Mucosa of descending colon (tissue), 3 donors: ENCODE measurements at regions not wholly inside any gene's neighbourhood (a gene's known extent, or its start where the extent isn't known, plus 50 kb on each side); places are given as distances from the start of the nearest gene placed in this dataset.
A peak's percentile ranks its signal among the peaks of the same experiment; 100 is the strongest.
"Not testable (repeated sequence)": the region's sequence is repeated elsewhere in the genome, so short reads cannot be mapped to it uniquely, and the experiment has no call there.

Experiments used
- ATAC-seq: fragments of 200-7000 bp; cut with Tn5 transposase; one replicate; pipeline ENCODE4 v1.9.1; 2020; ENCODE audit warnings: mild to moderate bottlenecking, moderate library complexity
- DNase-seq, 3 donors: peaks; one replicate each; pipeline ENCODE4 v3.0.0-alpha.2; 2020
- H3K36me3 ChIP-seq: fragments of 200-600 bp; one replicate; pipeline ENCODE4 v1.8.0; 2021; ENCODE audit warnings: low read depth, mild to moderate bottlenecking
- H3K4me1 ChIP-seq: fragments of 200-600 bp; one replicate; pipeline ENCODE4 v1.8.0; 2021; ENCODE audit warnings: low read depth, mild to moderate bottlenecking
- H3K4me3 ChIP-seq: fragments of 200-600 bp; one replicate; pipeline ENCODE4 v1.8.0; 2021; ENCODE audit warnings: mild to moderate bottlenecking
- H3K9me3 ChIP-seq: fragments of 200-600 bp; one replicate; pipeline ENCODE4 v1.8.0; 2021; ENCODE audit warnings: mild to moderate bottlenecking
- intact Hi-C, 2 donors: fragments of 100-400 bp; cut with DNase I in 1 of 2; cut with micrococcal nuclease in 1 of 2; formaldehyde crosslinking; loops; one replicate each; pipeline versions ENCODE4 v1.11.0 to v1.11.1; 2022; cut with DNase I, micrococcal nuclease
- TF ChIP-seq, protein P1 (sequence below): fragments of 200-600 bp; IDR thresholded peaks from one replicate; pipeline ENCODE4 v1.8.0; 2022; ENCODE audit warnings: antibody characterized with exemption, mild to moderate bottlenecking
- donor health status: DM: no; HTN: no; CAD: no; lungs with moderate emphysema.
- donor health status: DM: no; HTN: no; CAD: no.
- donor health status: DM: no; HTN: yes; CAD: no.

DNA sequence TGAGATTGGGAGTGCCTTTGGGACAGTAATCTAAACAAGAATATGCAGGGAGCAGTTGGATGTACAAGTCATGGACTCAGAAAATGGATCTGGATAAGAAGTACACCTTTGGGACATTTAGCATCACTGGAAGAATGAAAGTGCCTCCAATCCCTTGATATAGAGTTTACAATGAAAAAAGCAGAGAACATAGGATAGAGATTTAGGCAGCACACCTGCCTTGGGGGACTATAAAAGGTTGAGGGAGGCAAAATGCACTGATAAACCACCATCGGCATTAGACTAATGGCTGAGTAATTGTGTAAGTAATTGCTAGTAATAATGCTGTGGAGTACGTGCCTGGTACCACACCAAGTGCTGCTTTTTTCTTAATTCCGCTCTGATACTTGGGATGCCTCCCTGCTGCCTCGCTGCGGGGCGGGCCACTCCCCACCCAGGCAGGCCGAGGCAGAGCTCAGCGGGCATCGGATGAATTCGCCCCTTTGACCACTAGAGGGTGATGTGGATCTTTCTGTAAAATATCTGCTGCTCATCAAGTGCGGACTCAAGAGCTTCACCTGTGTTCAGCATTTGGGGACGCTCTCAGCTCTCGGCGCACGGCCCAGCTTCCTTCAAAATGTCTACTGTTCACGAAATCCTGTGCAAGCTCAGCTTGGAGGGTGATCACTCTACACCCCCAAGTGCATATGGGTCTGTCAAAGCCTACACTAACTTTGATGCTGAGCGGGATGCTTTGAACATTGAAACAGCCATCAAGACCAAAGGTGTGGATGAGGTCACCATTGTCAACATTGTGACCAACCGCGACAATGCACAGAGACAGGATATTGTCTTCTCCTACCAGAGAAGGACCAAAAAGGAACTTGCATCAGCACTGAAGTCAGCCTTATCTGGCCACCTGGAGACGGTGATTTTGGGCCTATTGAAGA lies 99.9 kb downstream of the ANKRD18B start:
- Histone ChIP-seq H3K4me3 (no peak overlapping the region), H3K4me1 (no peaks in the 10 kb centered on the region), H3K36me3 (no peaks in the 10 kb centered on the region), H3K9me3 (no peaks in the 10 kb centered on the region)
- TF ChIP-seq, protein P1, sequence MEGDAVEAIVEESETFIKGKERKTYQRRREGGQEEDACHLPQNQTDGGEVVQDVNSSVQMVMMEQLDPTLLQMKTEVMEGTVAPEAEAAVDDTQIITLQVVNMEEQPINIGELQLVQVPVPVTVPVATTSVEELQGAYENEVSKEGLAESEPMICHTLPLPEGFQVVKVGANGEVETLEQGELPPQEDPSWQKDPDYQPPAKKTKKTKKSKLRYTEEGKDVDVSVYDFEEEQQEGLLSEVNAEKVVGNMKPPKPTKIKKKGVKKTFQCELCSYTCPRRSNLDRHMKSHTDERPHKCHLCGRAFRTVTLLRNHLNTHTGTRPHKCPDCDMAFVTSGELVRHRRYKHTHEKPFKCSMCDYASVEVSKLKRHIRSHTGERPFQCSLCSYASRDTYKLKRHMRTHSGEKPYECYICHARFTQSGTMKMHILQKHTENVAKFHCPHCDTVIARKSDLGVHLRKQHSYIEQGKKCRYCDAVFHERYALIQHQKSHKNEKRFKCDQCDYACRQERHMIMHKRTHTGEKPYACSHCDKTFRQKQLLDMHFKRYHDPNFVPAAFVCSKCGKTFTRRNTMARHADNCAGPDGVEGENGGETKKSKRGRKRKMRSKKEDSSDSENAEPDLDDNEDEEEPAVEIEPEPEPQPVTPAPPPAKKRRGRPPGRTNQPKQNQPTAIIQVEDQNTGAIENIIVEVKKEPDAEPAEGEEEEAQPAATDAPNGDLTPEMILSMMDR, result peak; percentile 73
- DNase-seq (peak in 2 of 3 donors; percentile 67 to 77), ATAC-seq (peak; percentile 94)
- intact Hi-C loops, result loop anchor here (5.0 kb wide), 1 partner anchor 98 kb away; no protein-coding TSS in a partner anchor

- DNase-seq, H3K9me3 ChIP-seq, ATAC-seq, H3K4me3 ChIP-seq, intact Hi-C loops, H3K36me3 ChIP-seq, H3K4me1 ChIP-seq: not testable (repeated sequence)
Measured at GRCh38 chr9:33628318-33628717, 104.3 kb downstream of the ANKRD18B start.

DNA sequence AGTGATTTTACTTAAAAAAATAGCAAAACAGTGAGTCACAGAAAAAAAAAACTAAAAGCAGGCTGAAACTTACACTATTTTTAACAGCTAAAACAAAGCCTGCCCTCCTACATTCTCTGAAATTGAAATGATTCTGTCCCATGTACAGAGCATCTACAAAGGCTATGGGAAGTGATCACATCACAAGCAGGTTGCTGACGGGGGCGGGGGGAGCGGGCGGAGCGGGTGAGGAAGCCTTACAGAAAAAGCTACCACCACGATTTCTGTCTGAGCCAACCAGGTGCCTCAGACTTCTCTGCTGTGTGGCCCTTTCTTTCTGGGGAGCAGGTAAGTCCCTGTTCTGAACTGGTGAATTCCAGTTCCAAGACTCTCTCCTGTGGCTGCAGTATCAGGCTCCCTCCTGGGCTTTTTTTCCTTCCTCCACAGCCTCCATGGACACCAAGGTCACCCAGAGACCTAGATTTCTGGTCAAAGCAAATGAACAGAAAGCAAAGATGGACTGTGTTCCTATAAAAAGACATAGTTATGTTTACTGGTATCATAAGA lies 104.9 kb downstream of the ANKRD18B start:
- DNase-seq, result no peak
- Histone ChIP-seq H3K9me3 (no peaks in the 10 kb centered on the region), H3K4me3 (no peak overlapping the region), H3K4me1 (no peaks in the 10 kb centered on the region), H3K36me3 (no peaks in the 10 kb centered on the region)
- intact Hi-C loops, result no loop called here
- TF ChIP-seq, protein P1, result no peak
- no peak for ATAC-seq

GRCh38 chr9:33633636-33634035 lies 109.6 kb downstream of the ANKRD18B start:
- no peaks in the 10 kb centered on the region for H3K36me3 ChIP-seq
- H3K4me1 ChIP-seq, result no peaks in the 10 kb centered on the region
- intact Hi-C loops, result no loop called here
- TF ChIP-seq, protein P1, result no peak
- ATAC-seq (no peak), DNase-seq (no peak)
- H3K4me3 ChIP-seq, result no peak overlapping the region
- H3K9me3 ChIP-seq, result no peaks in the 10 kb centered on the region

DNA sequence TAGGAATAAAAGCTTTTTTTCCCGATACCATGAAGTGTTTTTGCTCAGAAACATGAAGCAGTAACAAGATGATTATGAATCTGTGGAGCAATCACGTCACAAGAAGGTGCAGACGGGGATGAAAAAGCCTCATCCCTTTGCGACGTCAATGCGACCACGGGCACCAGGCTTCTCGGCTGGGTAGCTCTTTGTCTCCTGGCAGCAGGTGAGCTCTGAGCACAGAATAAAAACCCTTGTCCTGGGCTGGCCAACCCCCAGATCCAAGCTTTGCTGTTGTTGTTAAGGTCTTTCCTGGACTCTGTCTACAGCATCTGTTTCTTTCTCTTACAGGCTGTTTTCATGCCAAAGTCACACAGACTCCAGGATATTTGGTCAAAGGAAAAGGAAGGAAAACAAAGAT lies 113.8 kb downstream of the ANKRD18B start:
- TF ChIP-seq, protein P1, result no peak
- intact Hi-C loops, result no loop called here
- H3K36me3 ChIP-seq, result no peaks in the 10 kb centered on the region
- no peaks in the 10 kb centered on the region for H3K9me3 ChIP-seq
- DNase-seq, result no peak
- no peaks in the 10 kb centered on the region for H3K4me1 ChIP-seq
- H3K4me3 ChIP-seq, result no peak overlapping the region
- ATAC-seq, result no peak

GRCh38 chr9:33638391-33638915 lies 114.4 kb downstream of the ANKRD18B start:
- Histone ChIP-seq H3K4me3 (no peak overlapping the region), H3K4me1 (no peaks in the 10 kb centered on the region), H3K9me3 (no peaks in the 10 kb centered on the region), H3K36me3 (no peaks in the 10 kb centered on the region)
- TF ChIP-seq, protein P1, result no peak
- ATAC-seq (no peak), DNase-seq (no peak)
- intact Hi-C loops, result no loop called here
